CMK (cell line): ENCODE measurements at regions not wholly inside any gene's neighbourhood (a gene's known extent, or its start where the extent isn't known, plus 50 kb on each side); places are given as distances from the start of the nearest gene placed in this dataset.

Source experiments
- DNase-seq: peaks from one replicate; pipeline ENCODE4 v3.0.0-alpha.2; 2010; ENCODE audit warnings: low read depth

- no peak for DNase-seq
Measured at GRCh38 chr13:97135883-97136282, 86.2 kb upstream of the MBNL2 start.

GRCh38 chr13:97136418-97136817 lies 85.7 kb upstream of the MBNL2 start:
- DNase-seq: no peak

GRCh38 chr13:97139691-97140090 lies 82.4 kb upstream of the MBNL2 start:
- DNase-seq: no peak

- DNase-seq: no peak
Measured at GRCh38 chr13:97140131-97140530, 82.0 kb upstream of the MBNL2 start.

GRCh38 chr13:97140611-97141010 lies 81.5 kb upstream of the MBNL2 start:
- no peak for DNase-seq

GRCh38 chr13:97141097-97141496 lies 81.0 kb upstream of the MBNL2 start:
- DNase-seq: no peak

GRCh38 chr13:97141564-97142005 lies 80.5 kb upstream of the MBNL2 start:
- DNase-seq: no peak

GRCh38 chr13:97142452-97142851 lies 79.7 kb upstream of the MBNL2 start:
- no peak for DNase-seq

GRCh38 chr13:97145057-97145456 lies 77.1 kb upstream of the MBNL2 start:
- no peak for DNase-seq

GRCh38 chr13:97148894-97149293 lies 73.2 kb upstream of the MBNL2 start:
- no peak for DNase-seq

- no peak for DNase-seq
Measured at GRCh38 chr13:97160421-97160820, 61.7 kb upstream of the MBNL2 start.

- DNase-seq: no peak
Measured at GRCh38 chr13:97161582-97162231, 60.4 kb upstream of the MBNL2 start.

GRCh38 chr13:97165502-97166425 lies 56.4 kb upstream of the MBNL2 start:
- DNase-seq: no peak

GRCh38 chr13:97171136-97171535 lies 51.0 kb upstream of the MBNL2 start:
- no peak for DNase-seq
